ENCODE measurements at regions not wholly inside any gene's neighbourhood (a gene's known extent, or its start where the extent isn't known, plus 50 kb on each side); places are given as distances from the start of the nearest gene placed in this dataset.

GRCh38 chr14:104252256-104253215 is 114.1 kb downstream of the KIF26A start (continued):
- TF ChIP-seq ZBTB33 (IDR thresholded peaks at IDR 0.05) = no peak

GRCh38 chr14:104253223-104253822 is 114.9 kb downstream of the KIF26A start:
- no peak overlapping the region for H3K4me3 ChIP-seq (ENCODE audit: low read depth in 1 of 3, low read length in 3 of 3)
- TF ChIP-seq TAF1 (conservative IDR thresholded peaks at IDR 0.05) (no peak), NR2F2 (IDR thresholded peaks at IDR 0.05) (no peak), RAD21 (IDR thresholded peaks at IDR 0.05) (no peak), FOXA2 (IDR thresholded peaks at IDR 0.05) (no peak), HNF4G (IDR thresholded peaks at IDR 0.05) (no peak), CTCF (IDR thresholded peaks at IDR 0.05; ENCODE audit: low read depth, low read length, missing input control) (no peak), GABPA (IDR thresholded peaks at IDR 0.05 in 1 of 2, conservative IDR thresholded peaks at IDR 0.05 in 1 of 2) (no peak), EGR1 (IDR thresholded peaks at IDR 0.05; ENCODE audit: low read depth in 2 of 2) (no peak), ATF3 (IDR thresholded peaks at IDR 0.05) (no peak), FOXA1 (IDR thresholded peaks at IDR 0.05) (no peak), RXRA (IDR thresholded peaks at IDR 0.05) (no peak), SP1 (IDR thresholded peaks at IDR 0.05) (no peak), ZBTB33 (IDR thresholded peaks at IDR 0.05) (no peak), HNF4A (conservative IDR thresholded peaks at IDR 0.05) (no peak), MAX (IDR thresholded peaks at IDR 0.05) (no peak), REST (IDR thresholded peaks at IDR 0.05) (no peak), JUND (IDR thresholded peaks at IDR 0.05) (no peak), YY1 (IDR thresholded peaks at IDR 0.05) (no peak)
- H3K9me3 ChIP-seq (ENCODE audit: control insufficient read depth in 4 of 4, low read length in 3 of 4) = no peaks in the 10 kb centered on the region
- H3K4me1 ChIP-seq (ENCODE audit: control insufficient read depth in 4 of 4, insufficient read depth in 4 of 4, low read length in 3 of 4) = no peaks in the 10 kb centered on the region
- H3K27me3 ChIP-seq (ENCODE audit: control insufficient read depth in 4 of 4, insufficient read depth in 4 of 4, low read length in 3 of 4) = peaks cover 0 to 2% (median 0%) of the 10 kb centered on the region in 4 donors
- WGBS = 86% methylated on average over 19 of the region's 19 CpGs
- H3K9ac ChIP-seq (ENCODE audit: low read depth in 1 of 2, low read length in 2 of 2) = no peak overlapping the region
- no peak overlapping the region for H3K27ac ChIP-seq (ENCODE audit: low read depth in 1 of 2, low read length in 2 of 2)
- DNase-seq (ENCODE audit: low spot score) = peak; percentile 21
- H3K36me3 ChIP-seq (ENCODE audit: control insufficient read depth in 4 of 4, insufficient read depth in 3 of 4, low read depth in 1 of 4, low read length in 3 of 4) = no peaks in the 10 kb centered on the region
